ENCODE measurements at regions not wholly inside any gene's neighbourhood (a gene's known extent, or its start where the extent isn't known, plus 50 kb on each side); places are given as distances from the start of the nearest gene placed in this dataset.

GRCh38 chr16:86202267-86202666 lies 303.3 kb downstream of the IRF8 start:
- H3K9me3 ChIP-seq: no peaks in the 10 kb centered on the region
- peak overlapping the region in 1 of 2 donors; percentile 9 for H3K9ac ChIP-seq (ENCODE audit: low read depth in 2 of 2, low read length in 2 of 2)
- peaks cover 5% of the 10 kb centered on the region for H3K27me3 ChIP-seq
- peak overlapping the region; percentile 65 for H3K27ac ChIP-seq
- no peaks in the 10 kb centered on the region for H3K36me3 ChIP-seq
- DNase-seq: no peak
- no peaks in the 10 kb centered on the region for H3K4me1 ChIP-seq
- intact Hi-C loops (cut with DNase I): no loop called here
- no peak overlapping the region for H3K4me3 ChIP-seq
- TF ChIP-seq CTCF (IDR thresholded peaks at IDR 0.05): no peak

- Histone ChIP-seq H3K4me1 (no peaks in the 10 kb centered on the region), H3K36me3 (no peaks in the 10 kb centered on the region), H3K27ac (peak overlapping the region; percentile 65), H3K9me3 (no peaks in the 10 kb centered on the region), H3K27me3 (peaks cover 5% of the 10 kb centered on the region), H3K4me3 (no peak overlapping the region), H3K9ac (ENCODE audit: low read depth in 2 of 2, low read length in 2 of 2) (no peak overlapping the region)
- intact Hi-C loops (cut with DNase I): no loop called here
- no peak for DNase-seq
- TF ChIP-seq CTCF (IDR thresholded peaks at IDR 0.05): no peak
Observed at GRCh38 chr16:86202760-86203426, 303.9 kb downstream of the IRF8 start.

DNA sequence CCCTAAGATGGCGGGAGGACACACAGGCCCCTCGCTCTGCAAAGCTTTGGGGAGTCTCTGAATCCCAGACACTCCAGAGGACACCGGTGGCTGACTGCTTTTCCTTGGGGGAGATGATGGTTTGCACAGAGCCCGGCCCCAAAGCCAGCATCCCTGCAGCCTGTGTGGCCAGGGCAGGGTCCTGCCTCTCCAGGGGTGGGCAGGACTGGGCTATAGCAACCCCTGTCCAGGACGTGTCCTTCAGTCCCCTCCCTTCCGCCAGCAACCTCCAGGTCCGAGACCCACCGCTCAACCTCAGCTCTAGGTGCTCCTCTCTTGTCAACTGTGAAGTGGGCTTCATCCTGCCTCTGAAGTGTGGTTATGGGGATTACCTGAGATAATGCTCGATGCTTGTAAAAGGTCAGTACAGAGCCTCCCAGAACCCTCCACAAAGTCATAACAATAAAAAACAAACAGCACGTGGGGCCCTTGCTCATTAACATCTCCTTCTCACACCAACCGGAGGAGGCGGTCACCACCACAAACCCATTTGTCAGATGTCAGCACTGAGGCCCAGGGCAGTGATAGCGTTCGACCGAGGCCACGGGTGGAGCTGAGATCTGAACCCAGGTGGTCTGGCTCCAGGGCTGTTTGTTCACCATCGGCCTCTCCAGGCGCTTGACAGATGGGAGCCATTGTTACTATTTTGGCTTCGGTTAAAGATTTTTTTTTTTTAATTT lies 304.8 kb downstream of the IRF8 start:
- Histone ChIP-seq H3K36me3 (no peaks in the 10 kb centered on the region), H3K9ac (ENCODE audit: low read depth in 2 of 2, low read length in 2 of 2) (no peak overlapping the region), H3K4me3 (no peak overlapping the region), H3K4me1 (no peaks in the 10 kb centered on the region), H3K9me3 (no peaks in the 10 kb centered on the region), H3K27me3 (peaks cover 5% of the 10 kb centered on the region), H3K27ac (no peak overlapping the region)
- intact Hi-C loops (cut with DNase I): no loop called here
- no peak for TF ChIP-seq CTCF (IDR thresholded peaks at IDR 0.05)
- no peak for DNase-seq

- Histone ChIP-seq H3K4me3 (no peak overlapping the region), H3K9ac (ENCODE audit: low read depth in 2 of 2, low read length in 2 of 2) (no peak overlapping the region), H3K9me3 (no peaks in the 10 kb centered on the region), H3K36me3 (no peaks in the 10 kb centered on the region), H3K27me3 (no peaks in the 10 kb centered on the region), H3K27ac (no peak overlapping the region), H3K4me1 (no peaks in the 10 kb centered on the region)
- no peak for TF ChIP-seq CTCF (IDR thresholded peaks at IDR 0.05)
- intact Hi-C loops (cut with DNase I): no loop called here
- no peak for DNase-seq
Observed at GRCh38 chr16:86205521-86206245, 304.6 kb upstream of the FOXF1 start.

GRCh38 chr16:86207350-86207749 lies 303.0 kb upstream of the FOXF1 start:
- Histone ChIP-seq H3K27ac (no peak overlapping the region), H3K9ac (ENCODE audit: low read depth in 2 of 2, low read length in 2 of 2) (no peak overlapping the region), H3K4me1 (no peaks in the 10 kb centered on the region), H3K4me3 (no peak overlapping the region), H3K27me3 (no peaks in the 10 kb centered on the region), H3K36me3 (no peaks in the 10 kb centered on the region), H3K9me3 (no peaks in the 10 kb centered on the region)
- intact Hi-C loops (cut with DNase I): no loop called here
- DNase-seq: no peak
- TF ChIP-seq CTCF (IDR thresholded peaks at IDR 0.05): no peak

Measured in colonic mucosa (tissue), 4 donors.